Stimulated activated CD4-positive, alpha-beta T cell treated with anti-CD3 and anti-CD28 coated beads, Interleukin-12 subunit alpha, Interleukin-12 subunit beta, amount 100 ng/mL, for 24 hours (primary cell): ENCODE measurements at regions not wholly inside any gene's neighbourhood (a gene's known extent, or its start where the extent isn't known, plus 50 kb on each side); places are given as distances from the start of the nearest gene placed in this dataset.
"Not testable (repeated sequence)": the region's sequence is repeated elsewhere in the genome, so short reads cannot be mapped to it uniquely, and the experiment has no call there.

Experiments used
- DNase-seq, 2 experiments: peaks; one replicate each; pipeline ENCODE4 v3.0.0-alpha.2; 2020; ENCODE audit warnings: low read depth in 2 of 2

GRCh38 chr2:3036432-3037125 is 341.0 kb downstream of the EIPR1 start:
- DNase-seq, result no peak

GRCh38 chr2:3035385-3036050 is 342.1 kb downstream of the EIPR1 start:
- no peak for DNase-seq

DNA sequence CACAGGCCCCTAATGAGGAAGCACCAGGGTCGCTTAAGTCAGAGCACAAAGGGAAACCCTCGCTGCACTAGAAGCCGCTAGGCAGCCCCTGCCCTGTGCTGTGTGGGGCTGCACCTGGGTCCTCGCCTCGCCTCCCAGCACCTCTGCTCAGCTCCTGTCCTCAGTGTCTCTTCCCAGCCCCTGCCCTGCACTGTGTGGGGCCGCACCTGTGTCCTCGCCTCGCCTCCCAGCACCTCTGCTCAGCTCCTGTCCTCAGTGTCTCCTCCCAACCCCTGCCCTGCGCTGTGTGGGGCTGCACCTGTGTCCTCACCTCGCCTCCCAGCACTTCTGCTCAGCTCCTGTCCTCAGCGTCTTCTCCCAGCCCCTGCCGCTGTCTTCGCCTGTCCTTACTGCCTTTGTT is 342.8 kb downstream of the EIPR1 start:
- no peak for DNase-seq

DNA sequence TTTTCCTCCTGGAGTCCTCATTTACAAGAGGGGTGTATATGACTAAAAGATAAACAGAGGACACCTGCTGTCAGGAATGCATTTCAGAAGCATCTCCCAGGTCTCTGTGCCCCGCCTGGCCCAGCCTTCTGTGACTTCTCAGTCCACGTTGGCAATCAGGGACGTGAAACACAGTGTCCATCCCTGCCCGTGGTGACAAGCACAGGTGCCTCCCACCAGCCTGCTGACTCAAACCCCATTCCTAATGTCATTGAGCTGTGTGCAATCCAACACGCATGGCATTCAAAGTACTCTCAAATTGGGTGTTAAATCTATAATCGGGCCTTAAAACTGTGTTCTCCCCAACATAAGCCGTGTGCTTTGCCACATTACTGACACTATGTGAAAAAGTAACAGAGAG is 343.2 kb downstream of the EIPR1 start:
- DNase-seq, result no peak

DNA sequence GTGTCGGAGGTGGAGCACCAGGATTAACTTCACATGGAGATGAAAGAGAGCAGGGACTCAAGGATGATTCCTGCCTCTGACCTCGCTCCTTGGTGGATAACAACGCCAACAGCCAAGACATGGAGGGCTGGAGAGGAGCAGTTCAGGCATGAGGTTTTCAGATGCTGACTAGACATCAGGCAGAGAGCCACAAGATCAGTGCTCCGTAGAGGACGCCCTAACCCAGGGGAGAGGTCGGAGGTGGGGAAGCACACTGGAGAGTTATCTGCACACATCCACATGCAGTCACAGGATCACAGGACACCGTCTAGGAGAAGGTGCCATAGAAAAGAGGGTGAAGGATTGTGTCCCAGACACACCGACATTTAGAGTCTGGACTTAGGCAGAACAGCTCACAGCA is 344.3 kb downstream of the EIPR1 start:
- DNase-seq, result no peak

- DNase-seq, result not testable (repeated sequence)
These were observed 346.8 kb downstream of the EIPR1 start for GRCh38 chr2:3030791-3031190.

- DNase-seq, result no peak
These were observed 351.6 kb downstream of the EIPR1 start for GRCh38 chr2:3025984-3026383.

GRCh38 chr2:3025261-3025660 is 352.4 kb downstream of the EIPR1 start:
- DNase-seq, result no peak

GRCh38 chr2:3024401-3024935 is 353.1 kb downstream of the EIPR1 start:
- DNase-seq, result no peak

GRCh38 chr2:3023531-3023930 is 354.1 kb downstream of the EIPR1 start:
- DNase-seq, result no peak

GRCh38 chr2:3022841-3023372 is 354.7 kb downstream of the EIPR1 start:
- DNase-seq, result no peak

DNA sequence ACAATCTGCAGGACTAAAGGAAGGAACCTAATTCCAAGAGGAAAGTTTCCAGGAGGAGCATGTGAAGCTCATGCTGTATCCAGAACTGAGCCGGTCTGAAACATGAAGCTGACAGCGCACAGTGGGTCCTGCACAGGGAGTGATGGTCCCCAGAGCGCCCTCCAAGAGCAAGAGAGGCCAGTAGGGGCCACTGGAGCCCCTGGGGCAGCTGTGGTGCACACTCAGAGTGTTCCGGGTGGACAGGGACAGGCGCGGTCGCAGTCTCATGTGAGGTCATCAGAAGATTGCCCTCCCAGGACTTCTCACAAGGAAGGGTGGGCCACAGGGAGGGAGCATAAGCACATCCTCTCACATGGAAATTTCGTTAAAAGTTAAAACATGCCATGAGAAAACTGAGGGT is 355.9 kb downstream of the EIPR1 start:
- no peak for DNase-seq

- DNase-seq, result no peak
These were observed 367.6 kb downstream of the EIPR1 start for GRCh38 chr2:3010001-3010400.

DNA sequence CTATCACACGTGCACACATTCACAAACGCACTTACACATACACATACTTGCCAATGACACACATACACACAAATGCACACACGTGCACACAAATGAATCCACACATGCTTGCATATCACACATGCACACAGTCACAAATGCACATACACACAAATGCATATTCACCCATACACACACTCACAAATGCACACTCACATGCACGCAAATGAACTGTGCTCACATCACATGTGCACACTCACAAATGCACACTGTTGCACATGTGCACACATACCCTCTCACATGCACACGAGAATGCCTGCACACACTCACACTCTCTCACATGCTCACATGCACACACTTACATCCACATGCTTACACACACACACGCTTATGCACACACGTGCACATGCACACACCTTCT is 368.1 kb downstream of the EIPR1 start:
- no peak for DNase-seq

DNA sequence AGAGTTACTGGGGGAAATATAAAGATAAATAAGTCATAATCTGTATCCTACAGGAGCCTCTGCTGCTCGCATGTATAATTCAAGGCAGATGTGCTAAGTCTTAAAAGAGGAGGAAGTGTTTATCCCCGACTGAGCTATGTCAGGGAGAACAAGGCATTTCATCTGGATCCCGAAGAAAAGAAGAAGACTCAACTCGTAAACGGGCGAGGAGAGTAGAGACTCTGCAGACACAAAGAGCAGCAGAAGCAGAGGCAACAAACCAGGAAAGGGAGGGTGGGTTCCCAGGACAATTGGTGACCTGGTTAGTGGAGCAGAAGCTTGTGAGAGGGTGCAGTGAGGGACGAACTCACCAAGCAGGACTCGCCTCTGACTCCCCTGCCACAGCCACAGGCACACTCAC is 368.6 kb downstream of the EIPR1 start:
- DNase-seq, result no peak

DNA sequence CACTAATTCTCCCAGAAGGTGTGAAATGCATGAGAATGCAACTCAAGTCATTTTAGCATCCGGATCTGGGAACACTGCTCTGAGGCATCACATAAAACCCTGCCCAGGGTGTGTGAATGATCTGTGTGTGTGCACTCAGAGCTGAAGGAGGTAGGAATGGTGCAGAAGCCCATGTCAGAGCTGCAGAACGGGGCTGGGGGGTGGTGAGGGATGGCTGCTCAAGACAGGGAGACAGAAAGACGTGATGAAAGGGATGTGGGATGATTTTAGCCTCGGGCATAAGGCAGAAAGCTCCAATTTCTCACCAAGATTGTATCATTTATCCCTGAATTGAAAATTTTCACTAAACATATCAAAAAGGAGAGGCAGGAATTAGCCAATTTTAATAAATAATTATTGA is 369.1 kb downstream of the EIPR1 start:
- no peak for DNase-seq

DNA sequence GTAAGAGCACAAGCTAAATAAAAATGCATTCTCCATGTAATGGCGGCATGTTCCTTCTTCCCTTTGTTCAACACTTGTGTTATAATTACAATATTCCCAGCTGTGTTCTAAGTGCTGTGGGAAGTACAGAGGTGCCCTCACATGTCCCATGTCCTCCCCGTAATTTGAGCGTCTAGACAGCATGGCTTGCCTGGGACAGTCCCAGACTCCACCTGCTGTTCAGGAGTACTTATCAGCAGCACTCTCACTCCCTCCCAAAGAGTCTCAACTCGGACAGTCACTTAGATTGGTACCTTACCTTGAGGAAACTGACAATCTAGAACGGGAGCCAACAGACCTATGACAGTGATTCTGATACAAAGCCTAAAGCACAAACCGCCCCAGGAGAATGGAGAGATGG is 370.5 kb downstream of the EIPR1 start:
- DNase-seq, result no peak

- no peak for DNase-seq
These were observed 371.6 kb downstream of the EIPR1 start for GRCh38 chr2:3005859-3006501.

GRCh38 chr2:3001615-3002560 is 375.7 kb downstream of the EIPR1 start:
- DNase-seq, result no peak

GRCh38 chr2:3000968-3001367 is 376.6 kb downstream of the EIPR1 start:
- no peak for DNase-seq

DNA sequence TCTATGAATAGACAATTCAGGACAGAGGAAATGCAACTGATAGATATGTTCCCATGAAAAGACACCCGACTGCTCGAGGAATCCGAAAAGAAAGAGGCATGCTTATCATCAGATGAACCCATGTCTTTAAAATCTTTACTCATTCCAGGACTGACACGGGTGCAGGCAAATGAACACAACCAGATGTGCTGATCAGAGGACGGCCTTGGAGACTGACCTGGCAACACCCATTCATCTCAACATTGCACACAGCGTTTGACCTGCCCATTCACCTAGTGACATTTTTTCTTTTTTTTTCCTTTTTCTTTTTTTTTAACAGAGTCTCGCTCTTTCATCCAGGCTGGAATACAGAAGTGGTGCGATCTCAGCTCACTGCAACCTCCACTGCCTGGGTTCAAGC is 377.5 kb downstream of the EIPR1 start:
- DNase-seq, result no peak

DNA sequence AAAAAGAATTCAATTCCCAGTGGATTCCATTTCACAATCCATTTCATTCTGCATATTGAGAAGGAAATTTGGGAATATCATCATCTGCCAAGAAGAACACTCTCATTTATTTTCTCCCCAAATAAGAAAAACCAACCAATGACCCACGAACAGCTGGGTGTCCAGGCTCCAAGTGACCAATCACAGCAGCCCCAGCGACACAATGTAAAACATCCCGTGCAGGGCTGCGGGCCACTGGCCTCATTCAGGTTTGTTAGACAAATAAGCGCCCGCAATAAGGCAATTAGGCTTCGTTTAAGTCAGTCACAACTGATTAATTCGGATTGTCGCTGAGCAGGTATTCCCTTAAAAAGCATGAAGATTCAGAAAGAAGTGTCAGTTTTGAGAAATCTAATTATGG is 378.6 kb downstream of the EIPR1 start:
- DNase-seq, result no peak
